ENCODE measurements at regions not wholly inside any gene's neighbourhood (a gene's known extent, or its start where the extent isn't known, plus 50 kb on each side); places are given as distances from the start of the nearest gene placed in this dataset.

GRCh38 chr2:100643906-100644501 is 81.2 kb downstream of the PDCL3 start:
- Histone ChIP-seq H3K27me3 (no peaks in the 10 kb centered on the region), H3K4me3 (no peak overlapping the region), H3K27ac (no peak overlapping the region), H3K4me1 (peaks cover 0 to 5% (median 0%) of the 10 kb centered on the region in 4 donors), H3K9me3 (peaks cover 0 to 15% (median 0%) of the 10 kb centered on the region in 4 donors), H3K36me3 (no peaks in the 10 kb centered on the region)
- 79 to 80% methylated on average over 6 of the region's 6 CpGs for WGBS, 2 donors
- no peak for DNase-seq (ENCODE audit: low spot score in 2 of 2)
- TF ChIP-seq CTCF (IDR thresholded peaks at IDR 0.05): no peak
- no peak for TF ChIP-seq EP300 (IDR thresholded peaks at IDR 0.05)
- TF ChIP-seq POLR2A (IDR thresholded peaks at IDR 0.05): no peak

GRCh38 chr2:100645695-100646429 is 83.1 kb downstream of the PDCL3 start:
- H3K36me3 ChIP-seq: no peaks in the 10 kb centered on the region
- H3K27me3 ChIP-seq: no peaks in the 10 kb centered on the region
- H3K4me3 ChIP-seq: no peak overlapping the region
- WGBS, 2 donors: 35 to 45% methylated on average over 8 of the region's 8 CpGs
- DNase-seq (ENCODE audit: low spot score in 2 of 2): no peak
- H3K4me1 ChIP-seq: peaks cover 0 to 5% (median 0%) of the 10 kb centered on the region in 4 donors
- H3K27ac ChIP-seq: no peak overlapping the region
- TF ChIP-seq EP300 (IDR thresholded peaks at IDR 0.05): no peak
- no peak for TF ChIP-seq CTCF (IDR thresholded peaks at IDR 0.05)
- TF ChIP-seq POLR2A (IDR thresholded peaks at IDR 0.05): no peak
- peaks cover 0 to 18% (median 0%) of the 10 kb centered on the region in 4 donors for H3K9me3 ChIP-seq

DNA sequence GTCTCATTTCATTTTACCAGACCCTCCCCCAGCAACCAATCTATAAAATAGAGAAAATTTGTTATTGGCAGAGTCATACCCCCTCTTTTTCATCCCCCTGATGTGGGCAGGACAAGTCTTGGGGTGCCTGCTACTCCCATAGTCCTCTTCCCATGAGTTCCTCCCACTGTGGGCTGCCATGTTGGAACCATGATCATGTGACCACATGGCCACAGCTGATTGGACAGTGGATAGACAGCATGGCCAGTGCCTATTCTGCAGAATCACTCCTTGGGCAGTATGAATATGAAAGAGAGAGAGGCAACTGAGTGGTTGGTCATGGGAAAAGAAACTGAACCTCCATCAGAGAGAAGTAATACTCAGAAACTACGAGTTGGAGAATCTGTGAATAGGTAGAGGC is 84.9 kb downstream of the PDCL3 start:
- Histone ChIP-seq H3K36me3 (no peaks in the 10 kb centered on the region), H3K27me3 (no peaks in the 10 kb centered on the region), H3K4me3 (no peak overlapping the region), H3K9me3 (peaks cover 0 to 18% (median 0%) of the 10 kb centered on the region in 4 donors), H3K4me1 (peaks cover 0 to 5% (median 0%) of the 10 kb centered on the region in 4 donors), H3K27ac (no peak overlapping the region)
- TF ChIP-seq POLR2A (IDR thresholded peaks at IDR 0.05): no peak
- no peak for TF ChIP-seq CTCF (IDR thresholded peaks at IDR 0.05)
- no peak for TF ChIP-seq EP300 (IDR thresholded peaks at IDR 0.05)
- no peak for DNase-seq (ENCODE audit: low spot score in 2 of 2)
- WGBS, 2 donors: 97 to 100% methylated on average over 1 of the region's 1 CpG

- Histone ChIP-seq H3K27me3 (no peaks in the 10 kb centered on the region), H3K4me1 (peaks cover 0 to 5% (median 0%) of the 10 kb centered on the region in 4 donors), H3K9me3 (peaks cover 0 to 28% (median 0%) of the 10 kb centered on the region in 4 donors), H3K27ac (no peak overlapping the region), H3K36me3 (no peaks in the 10 kb centered on the region), H3K4me3 (no peak overlapping the region)
- TF ChIP-seq EP300 (IDR thresholded peaks at IDR 0.05) (no peak), CTCF (IDR thresholded peaks at IDR 0.05) (no peak), POLR2A (IDR thresholded peaks at IDR 0.05) (no peak)
- no peak for DNase-seq (ENCODE audit: low spot score in 2 of 2)
- 81 to 83% methylated on average over 3 of the region's 3 CpGs for WGBS, 2 donors
Measured at GRCh38 chr2:100650151-100650550, 87.4 kb downstream of the PDCL3 start.

DNA sequence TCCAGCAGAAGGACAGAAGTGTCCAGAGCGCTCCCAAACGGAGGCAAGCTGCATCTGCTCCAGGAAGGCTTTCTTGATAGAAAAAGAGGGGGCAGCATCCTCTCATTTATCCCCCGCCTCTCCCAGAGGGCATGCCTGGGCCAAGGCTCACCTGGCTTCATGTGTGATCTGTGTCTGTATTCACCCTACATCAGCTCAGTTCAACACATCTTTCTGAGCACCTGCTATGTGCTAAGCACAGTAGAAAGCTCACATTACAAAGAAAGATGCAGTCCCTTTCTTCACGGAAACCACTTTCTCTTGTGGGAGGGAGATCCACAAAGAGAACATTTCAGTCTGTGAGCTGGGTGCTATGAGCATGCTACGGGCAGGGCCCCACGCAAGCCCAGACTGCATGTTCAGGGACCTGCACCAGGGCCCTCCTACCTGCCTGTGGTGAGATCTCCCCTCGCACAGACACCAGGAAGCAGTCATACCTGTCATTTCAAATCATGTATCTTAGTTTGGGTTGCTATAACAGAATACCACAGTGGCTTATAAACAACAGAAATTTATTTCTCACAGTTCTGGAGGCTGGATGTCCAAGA is 90.7 kb downstream of the PDCL3 start:
- H3K4me1 ChIP-seq: no peaks in the 10 kb centered on the region
- H3K9me3 ChIP-seq: peaks cover 0 to 18% (median 0%) of the 10 kb centered on the region in 4 donors
- no peak overlapping the region for H3K4me3 ChIP-seq
- no peak overlapping the region for H3K27ac ChIP-seq
- H3K36me3 ChIP-seq: no peaks in the 10 kb centered on the region
- WGBS, 2 donors: 77 to 83% methylated on average over 7 of the region's 7 CpGs
- no peak for DNase-seq (ENCODE audit: low spot score in 2 of 2)
- no peaks in the 10 kb centered on the region for H3K27me3 ChIP-seq
- TF ChIP-seq EP300 (IDR thresholded peaks at IDR 0.05) (no peak), CTCF (IDR thresholded peaks at IDR 0.05) (no peak), POLR2A (IDR thresholded peaks at IDR 0.05) (no peak)

Measured in tibial nerve (tissue), 4 donors.